Testis (tissue), 2 donors: ENCODE measurements at regions not wholly inside any gene's neighbourhood (a gene's known extent, or its start where the extent isn't known, plus 50 kb on each side); places are given as distances from the start of the nearest gene placed in this dataset.
A peak's percentile ranks its signal among the peaks of the same experiment; 100 is the strongest.

ENCODE experiments used
- DNase-seq: peaks from one replicate; pipeline ENCODE4 v3.0.0-alpha.2; 2019
- H3K27ac ChIP-seq, 2 donors: fragments of 200-600 bp; sonication (generic); one replicate each; pipeline ENCODE4 v1.5.1; 2019
- H3K27me3 ChIP-seq: fragments of 200-600 bp; sonication (generic); one replicate; pipeline ENCODE4 v1.5.1; 2019
- H3K36me3 ChIP-seq: fragments of 200-600 bp; sonication (generic); one replicate; pipeline ENCODE4 v1.5.1; 2017; ENCODE audit warnings: low read depth; ENCODE audit errors: missing control alignments
- H3K4me1 ChIP-seq: fragments of 200-600 bp; sonication (generic); one replicate; pipeline ENCODE4 v1.5.1; 2019
- H3K4me3 ChIP-seq, 2 donors: fragments of 200-600 bp; sonication (generic); one replicate each; pipeline ENCODE4 v1.5.1; 2017 to 2019
- H3K9me3 ChIP-seq: fragments of 200-600 bp; sonication (generic); one replicate; pipeline ENCODE4 v1.5.1; 2017
- CTCF ChIP-seq, 3 experiments: fragments of 450-650 bp in 2 of 3; fragments of 200-600 bp in 1 of 3; sonication (generic) in 1 of 3; IDR thresholded peaks; one replicate each; pipeline ENCODE4 v1.5.1; 2016 to 2019; ENCODE audit warnings: antibody characterized with exemption in 3 of 3, mild to moderate bottlenecking in 2 of 3, moderate library complexity in 1 of 3
- POLR2A ChIP-seq: fragments of 450-650 bp; IDR thresholded peaks from one replicate; pipeline ENCODE4 v1.6.1; 2017; ENCODE audit warnings: antibody characterized with exemption, mild to moderate bottlenecking, moderate library complexity
- WGBS, 2 donors: methylation state at CpG; one replicate each; pipeline ENCODE4 v1.1.5; 2018; 5-methylcytosine and 5-hydroxymethylcytosine counted together
- intact Hi-C: fragments of 100-400 bp; cut with DNase I; formaldehyde crosslinking; loops from one replicate; pipeline ENCODE4 v1.15.1; 2023; ENCODE audit warnings: low total_unique reads

GRCh38 chr5:60489856-60490255, 210.1 kb downstream of the DEPDC1B start:
- no peak for DNase-seq
- Histone ChIP-seq H3K36me3 (no peaks in the 10 kb centered on the region), H3K27me3 (no peaks in the 10 kb centered on the region), H3K4me1 (no peaks in the 10 kb centered on the region), H3K27ac (no peak overlapping the region), H3K4me3 (no peak overlapping the region), H3K9me3 (no peaks in the 10 kb centered on the region)
- TF ChIP-seq POLR2A: no peak
- no peak for TF ChIP-seq CTCF (IDR thresholded peaks at IDR 0.05)
- 85 to 97% methylated on average over 3 of the region's 3 CpGs for WGBS, 2 donors
- intact Hi-C loops: no loop called here

DNA sequence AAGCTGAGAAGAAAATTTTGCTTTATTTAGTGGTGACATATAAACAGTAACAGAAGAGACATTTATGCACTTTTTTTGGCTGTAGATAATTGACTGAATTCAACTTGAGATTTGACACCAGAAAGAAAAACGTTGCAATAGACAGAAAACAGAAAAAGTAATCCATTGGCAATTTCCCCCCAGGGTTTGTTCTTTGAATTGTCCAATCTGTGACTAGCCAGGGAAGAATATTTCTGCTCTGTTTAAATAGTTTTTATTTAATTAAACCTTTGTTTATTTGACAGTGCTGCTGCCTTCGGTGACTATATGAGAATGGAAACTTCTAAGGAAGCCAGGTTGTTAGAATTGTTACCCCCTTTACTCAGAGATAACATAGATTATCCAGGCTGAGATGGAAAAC, 210.6 kb downstream of the DEPDC1B start:
- intact Hi-C loops: no loop called here
- Histone ChIP-seq H3K27ac (no peak overlapping the region), H3K9me3 (no peaks in the 10 kb centered on the region), H3K27me3 (no peaks in the 10 kb centered on the region), H3K4me1 (no peaks in the 10 kb centered on the region), H3K36me3 (no peaks in the 10 kb centered on the region), H3K4me3 (no peak overlapping the region)
- DNase-seq: no peak
- TF ChIP-seq POLR2A: no peak
- no peak for TF ChIP-seq CTCF (IDR thresholded peaks at IDR 0.05)
- 68 to 71% methylated on average over 2 of the region's 2 CpGs for WGBS, 2 donors

DNA sequence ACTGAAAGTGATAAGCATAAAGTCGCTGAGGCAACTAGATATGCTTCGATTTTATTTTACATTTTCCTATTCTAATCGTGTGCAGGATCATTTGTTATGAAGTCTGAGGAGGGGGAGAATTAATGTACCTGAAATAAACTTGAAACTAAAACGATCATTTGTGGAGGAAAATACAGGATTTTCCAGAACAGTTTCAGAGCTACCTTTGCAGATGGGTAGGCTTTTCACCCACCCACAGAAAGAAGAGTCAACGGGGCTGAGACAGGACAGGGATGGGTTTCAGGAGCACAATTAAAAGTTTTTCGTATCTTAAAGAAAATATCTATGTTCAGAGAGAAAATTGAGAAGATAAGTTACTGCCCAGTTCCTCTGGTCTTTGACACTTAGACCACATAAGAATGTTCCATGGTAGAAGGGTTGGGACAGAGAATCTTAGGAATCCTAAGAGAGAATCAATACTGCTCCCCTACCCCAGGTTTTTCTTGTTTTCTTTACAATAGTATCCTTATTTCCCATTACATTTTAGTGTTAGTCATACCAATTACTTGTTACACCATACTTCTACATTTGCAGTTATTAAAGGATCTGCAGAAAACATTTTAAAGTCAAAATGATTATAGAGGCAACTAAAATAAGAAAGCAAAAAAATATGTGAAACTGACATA, 211.4 kb downstream of the DEPDC1B start:
- TF ChIP-seq CTCF (IDR thresholded peaks at IDR 0.05): no peak
- H3K4me3 ChIP-seq: peak overlapping the region in 1 of 2 donors; percentile 9
- 52 to 64% methylated on average over 6 of the region's 6 CpGs for WGBS, 2 donors
- H3K27me3 ChIP-seq: no peaks in the 10 kb centered on the region
- no peak for DNase-seq
- H3K36me3 ChIP-seq: no peaks in the 10 kb centered on the region
- H3K4me1 ChIP-seq: no peaks in the 10 kb centered on the region
- H3K9me3 ChIP-seq: no peaks in the 10 kb centered on the region
- intact Hi-C loops: no loop called here
- H3K27ac ChIP-seq: no peak overlapping the region

DNA sequence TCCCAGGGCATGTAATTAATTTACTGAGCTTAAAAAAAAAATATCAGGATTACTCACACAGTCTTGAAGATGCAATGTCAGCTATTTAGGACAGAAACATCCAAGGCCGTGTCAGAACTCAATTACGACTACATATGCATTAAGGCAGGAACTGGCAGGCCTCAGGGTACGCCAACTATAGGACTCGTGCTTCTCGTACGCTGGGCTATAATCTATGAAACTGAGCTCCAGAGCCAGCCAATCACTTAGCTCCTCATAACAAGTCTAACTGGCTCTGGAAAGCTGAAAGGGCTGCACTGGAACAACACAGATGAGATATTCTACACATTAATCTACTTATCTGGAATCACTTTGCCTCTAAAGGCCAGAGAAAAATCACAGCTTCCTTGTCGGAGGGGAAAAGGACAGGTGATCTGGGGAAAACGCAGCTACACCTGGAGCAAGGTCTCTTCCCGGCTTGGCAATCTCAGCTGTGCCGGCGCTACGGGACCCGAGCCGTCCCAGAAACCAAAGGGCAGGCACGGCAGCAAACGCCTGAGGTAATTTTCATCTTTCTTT, 212.0 kb downstream of the DEPDC1B start:
- intact Hi-C loops: no loop called here
- no peaks in the 10 kb centered on the region for H3K9me3 ChIP-seq
- H3K4me1 ChIP-seq: no peaks in the 10 kb centered on the region
- peak overlapping the region in 1 of 2 donors; percentile 9 for H3K4me3 ChIP-seq
- no peak overlapping the region for H3K27ac ChIP-seq
- no peak for DNase-seq
- no peaks in the 10 kb centered on the region for H3K27me3 ChIP-seq
- H3K36me3 ChIP-seq: no peaks in the 10 kb centered on the region
- WGBS, 2 donors: 57 to 66% methylated on average over 16 of the region's 16 CpGs
- TF ChIP-seq CTCF (IDR thresholded peaks at IDR 0.05): no peak
- TF ChIP-seq POLR2A: no peak

DNA sequence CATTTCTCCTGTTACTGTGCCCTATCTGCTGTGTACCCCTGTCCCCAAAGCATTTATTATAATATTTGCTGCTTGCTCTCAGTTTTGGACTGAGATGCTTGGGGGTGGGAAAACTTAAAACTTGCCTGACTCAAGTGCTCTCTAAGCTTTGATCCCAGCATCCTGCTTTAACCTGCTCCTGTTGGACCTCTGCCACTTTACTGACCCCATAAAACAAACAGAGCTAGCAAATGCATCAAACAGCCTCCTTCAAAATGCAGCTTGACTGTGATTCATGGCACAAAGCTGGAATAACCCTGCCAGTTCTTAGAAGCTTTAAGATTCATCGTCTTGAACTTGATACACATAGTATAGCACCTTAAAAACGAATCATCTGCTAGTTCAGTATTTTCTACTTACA, 212.5 kb downstream of the DEPDC1B start:
- Histone ChIP-seq H3K27ac (no peak overlapping the region), H3K36me3 (no peaks in the 10 kb centered on the region), H3K9me3 (no peaks in the 10 kb centered on the region), H3K27me3 (no peaks in the 10 kb centered on the region), H3K4me1 (no peaks in the 10 kb centered on the region), H3K4me3 (no peak overlapping the region)
- TF ChIP-seq CTCF (IDR thresholded peaks at IDR 0.05) (no peak), POLR2A (no peak)
- intact Hi-C loops: no loop called here
- DNase-seq: no peak
- WGBS, 2 donors: 46 to 53% methylated on average over 2 of the region's 2 CpGs
